Keratinocyte (primary cell): ENCODE measurements at regions not wholly inside any gene's neighbourhood (a gene's known extent, or its start where the extent isn't known, plus 50 kb on each side); places are given as distances from the start of the nearest gene placed in this dataset.

Source experiments
- DNase-seq: peaks from one replicate; pipeline ENCODE4 v3.0.0-alpha.2; 2011; ENCODE audit warnings: low read depth, missing footprints, low spot score
- FAIRE-seq: peaks from 2 replicates; lab custom pipeline; 2011; peaks lifted over from hg19 to GRCh38; lab: Jason Lieb, UNC
- H2AFZ ChIP-seq: 2 replicates; pipeline ENCODE4 v1.6.0; 2012; ENCODE audit warnings: low read length, control low read depth, inconsistent platforms; ENCODE audit not compliant: control insufficient read depth
- H3K27ac ChIP-seq: 2 replicates; pipeline ENCODE4 v1.5.1; 2011; ENCODE audit warnings: low read length; ENCODE audit not compliant: control insufficient read depth, insufficient read depth
- H3K27me3 ChIP-seq: 3 replicates; pipeline ENCODE4 v1.6.0; 2011; ENCODE audit warnings: low read length; ENCODE audit not compliant: control insufficient read depth, insufficient read depth; ENCODE audit errors: extremely low read depth
- H3K36me3 ChIP-seq, 2 experiments: 2 replicates in 1 of 2; 3 replicates in 1 of 2; pipeline ENCODE4 v1.5.1; 2011; ENCODE audit warnings: low read length in 2 of 2, mild to moderate bottlenecking in 1 of 2; ENCODE audit not compliant: control insufficient read depth in 2 of 2, insufficient read depth in 2 of 2; ENCODE audit errors: extremely low read depth in 1 of 2
- H3K4me1 ChIP-seq: 3 replicates; pipeline ENCODE4 v1.5.1; 2011; ENCODE audit warnings: low read length; ENCODE audit not compliant: control insufficient read depth, insufficient read depth; ENCODE audit errors: extremely low read depth
- H3K4me2 ChIP-seq: 3 replicates; pipeline ENCODE4 v1.6.0; 2011; ENCODE audit warnings: low read depth, low read length; ENCODE audit not compliant: control insufficient read depth, insufficient read depth; ENCODE audit errors: extremely low read depth
- H3K4me3 ChIP-seq, 3 experiments: fragments of 200-600 bp in 1 of 3; sonication (generic) in 1 of 3; 2 replicates in 2 of 3; 3 replicates in 1 of 3; pipeline ENCODE4 v1.5.1; 2011 to 2016; ENCODE audit warnings: low read length in 3 of 3, mild to moderate bottlenecking in 3 of 3, control low read depth in 2 of 3, inconsistent platforms in 1 of 3, low read depth in 1 of 3, mixed read lengths in 1 of 3, mixed run types in 1 of 3, moderate library complexity in 1 of 3; ENCODE audit not compliant: control insufficient read depth in 2 of 3, insufficient read depth in 2 of 3; ENCODE audit errors: extremely low read depth in 1 of 3
- H3K79me2 ChIP-seq: 2 replicates; pipeline ENCODE4 v1.6.0; 2012; ENCODE audit warnings: low read length; ENCODE audit not compliant: control insufficient read depth, insufficient read depth
- H3K9ac ChIP-seq: 3 replicates; pipeline ENCODE4 v1.6.0; 2011; ENCODE audit warnings: low read length; ENCODE audit not compliant: control insufficient read depth, insufficient read depth; ENCODE audit errors: extremely low read depth
- H3K9me1 ChIP-seq: 3 replicates; pipeline ENCODE4 v1.6.0; 2011; ENCODE audit warnings: low read length; ENCODE audit not compliant: control insufficient read depth, insufficient read depth; ENCODE audit errors: extremely low read depth
- H3K9me3 ChIP-seq: 2 replicates; pipeline ENCODE4 v1.5.1; 2012; ENCODE audit warnings: low read depth, low read length; ENCODE audit not compliant: control insufficient read depth
- H4K20me1 ChIP-seq: 3 replicates; pipeline ENCODE4 v1.6.0; 2011; ENCODE audit warnings: low read length; ENCODE audit not compliant: control insufficient read depth, insufficient read depth; ENCODE audit errors: extremely low read depth
- CTCF ChIP-seq, 3 experiments: IDR thresholded peaks in 1 of 3; conservative IDR thresholded peaks in 1 of 3; optimal IDR thresholded peaks in 1 of 3; 2 replicates in 2 of 3; 3 replicates in 1 of 3; pipeline versions ENCODE3 to v1.5.1; 2011; ENCODE audit warnings: low read length in 3 of 3, mild to moderate bottlenecking in 3 of 3, moderate library complexity in 2 of 3, control low read depth in 1 of 3, inconsistent platforms in 1 of 3; ENCODE audit not compliant: insufficient read depth in 2 of 3; ENCODE audit errors: extremely low read depth in 1 of 3
- EZH2 ChIP-seq: IDR thresholded peaks from one replicate; pipeline ENCODE4 v1.6.1; 2012; ENCODE audit warnings: inconsistent platforms, mild to moderate bottlenecking, low read length, moderate library complexity
- dilution Hi-C: fragments of 300-500 bp; cut with MboI; formaldehyde crosslinking; loops from one replicate; pipeline ENCODE4 v1.7.0; 2020; ENCODE audit warnings: low sequenced_read_pairs; ENCODE audit not compliant: extremely low pct_ligation_motif_present

- no peak for TF ChIP-seq CTCF (optimal IDR thresholded peaks at IDR 0.05 in 1 of 3, IDR thresholded peaks at IDR 0.05 in 1 of 3, conservative IDR thresholded peaks at IDR 0.05 in 1 of 3; ENCODE audit: extremely low read depth in 1 of 3, insufficient read depth in 2 of 3, low read length in 3 of 3)
- no peak for TF ChIP-seq EZH2
- dilution Hi-C loops = no loop called here
- Histone ChIP-seq H3K9ac (no peak overlapping the region), H3K9me3 (peaks cover 18% of the 10 kb centered on the region), H3K36me3 (no peaks in the 10 kb centered on the region), H3K27ac (no peak overlapping the region), H3K9me1 (no peaks in the 10 kb centered on the region), H3K27me3 (no peaks in the 10 kb centered on the region), H3K4me3 (no peak overlapping the region), H3K79me2 (no peaks in the 10 kb centered on the region), H2AFZ (no peak overlapping the region), H3K4me2 (no peak overlapping the region), H3K4me1 (no peaks in the 10 kb centered on the region), H4K20me1 (no peaks in the 10 kb centered on the region)
- no peak for DNase-seq
- no peak for FAIRE-seq
These were observed 543.5 kb downstream of the BRD1 start for GRCh38 chr22:49284056-49284784.

- dilution Hi-C loops = no loop called here
- no peak overlapping the region for H3K27ac ChIP-seq
- DNase-seq (no peak), FAIRE-seq (no peak)
- H3K27me3 ChIP-seq = no peaks in the 10 kb centered on the region
- peaks cover 17% of the 10 kb centered on the region for H3K9me3 ChIP-seq
- TF ChIP-seq CTCF (optimal IDR thresholded peaks at IDR 0.05 in 1 of 3, IDR thresholded peaks at IDR 0.05 in 1 of 3, conservative IDR thresholded peaks at IDR 0.05 in 1 of 3; ENCODE audit: extremely low read depth in 1 of 3, insufficient read depth in 2 of 3, low read length in 3 of 3) (no peak), EZH2 (no peak)
- H2AFZ ChIP-seq = no peak overlapping the region
- no peaks in the 10 kb centered on the region for H3K4me1 ChIP-seq
- no peak overlapping the region for H3K9ac ChIP-seq
- H3K4me3 ChIP-seq = no peak overlapping the region
- no peaks in the 10 kb centered on the region for H3K79me2 ChIP-seq
- H3K36me3 ChIP-seq = no peaks in the 10 kb centered on the region
- H4K20me1 ChIP-seq = no peaks in the 10 kb centered on the region
- H3K9me1 ChIP-seq = no peaks in the 10 kb centered on the region
- no peak overlapping the region for H3K4me2 ChIP-seq
These were observed 545.1 kb downstream of the BRD1 start for GRCh38 chr22:49282596-49282995.
